Cardiac muscle cell (in vitro differentiated cells and primary cell): ENCODE measurements at regions not wholly inside any gene's neighbourhood (a gene's known extent, or its start where the extent isn't known, plus 50 kb on each side); places are given as distances from the start of the nearest gene placed in this dataset.
A peak's percentile ranks its signal among the peaks of the same experiment; 100 is the strongest.

Source experiments
- DNase-seq, 2 donors: peaks; one replicate each; pipeline versions ENCODE4 v3.0.0 to v3.0.0-alpha.2; 2010 to 2017; ENCODE audit warnings: low read depth in 1 of 2, low spot score in 1 of 2
- H3K27ac ChIP-seq: fragments of 200-600 bp; sonication (generic); 2 replicates; pipeline ENCODE4 v1.5.1; 2016
- H3K27me3 ChIP-seq: fragments of 200-600 bp; sonication (generic); 2 replicates; pipeline ENCODE4 v1.6.0; 2016; ENCODE audit warnings: control low read depth
- H3K36me3 ChIP-seq: fragments of 200-600 bp; sonication (generic); 2 replicates; pipeline ENCODE4 v1.5.1; 2016; ENCODE audit warnings: control low read depth
- H3K4me1 ChIP-seq: fragments of 200-600 bp; sonication (generic); 2 replicates; pipeline ENCODE4 v1.8.1; 2017; ENCODE audit warnings: low read depth, mild to moderate bottlenecking, mixed run types
- H3K4me3 ChIP-seq: fragments of 200-600 bp; sonication (generic); 2 replicates; pipeline ENCODE4 v1.5.1; 2016; ENCODE audit warnings: mild to moderate bottlenecking
- H3K9me3 ChIP-seq: fragments of 200-600 bp; sonication (generic); 2 replicates; pipeline ENCODE4 v1.5.1; 2017; ENCODE audit warnings: low read depth, mild to moderate bottlenecking, control low read depth
- TF ChIP-seq, protein P1 (sequence below): IDR thresholded peaks from 2 replicates; pipeline ENCODE4 v1.5.1; 2012; ENCODE audit warnings: low read depth, mild to moderate bottlenecking, low read length

DNA sequence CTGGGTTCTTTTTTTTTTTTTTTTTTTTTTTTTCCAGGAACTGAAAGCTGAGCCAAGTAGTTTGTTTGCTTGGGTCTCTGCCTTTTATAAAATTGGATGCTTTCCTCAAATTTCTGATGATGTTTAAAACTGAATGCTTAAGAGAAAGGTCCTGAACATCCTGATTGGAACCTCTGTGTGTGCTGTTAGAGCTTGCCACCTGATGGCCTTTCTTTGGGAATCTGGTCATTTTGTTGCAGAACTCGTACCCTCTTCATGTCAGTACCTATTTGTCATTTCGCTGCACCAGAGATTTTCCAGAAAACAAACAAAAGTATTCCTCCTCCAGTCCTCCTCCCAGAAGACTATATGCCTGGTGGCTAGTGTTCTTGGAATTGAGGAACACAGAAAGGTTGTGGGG lies 81.2 kb upstream of the KLF12 start:
- TF ChIP-seq, protein P1, sequence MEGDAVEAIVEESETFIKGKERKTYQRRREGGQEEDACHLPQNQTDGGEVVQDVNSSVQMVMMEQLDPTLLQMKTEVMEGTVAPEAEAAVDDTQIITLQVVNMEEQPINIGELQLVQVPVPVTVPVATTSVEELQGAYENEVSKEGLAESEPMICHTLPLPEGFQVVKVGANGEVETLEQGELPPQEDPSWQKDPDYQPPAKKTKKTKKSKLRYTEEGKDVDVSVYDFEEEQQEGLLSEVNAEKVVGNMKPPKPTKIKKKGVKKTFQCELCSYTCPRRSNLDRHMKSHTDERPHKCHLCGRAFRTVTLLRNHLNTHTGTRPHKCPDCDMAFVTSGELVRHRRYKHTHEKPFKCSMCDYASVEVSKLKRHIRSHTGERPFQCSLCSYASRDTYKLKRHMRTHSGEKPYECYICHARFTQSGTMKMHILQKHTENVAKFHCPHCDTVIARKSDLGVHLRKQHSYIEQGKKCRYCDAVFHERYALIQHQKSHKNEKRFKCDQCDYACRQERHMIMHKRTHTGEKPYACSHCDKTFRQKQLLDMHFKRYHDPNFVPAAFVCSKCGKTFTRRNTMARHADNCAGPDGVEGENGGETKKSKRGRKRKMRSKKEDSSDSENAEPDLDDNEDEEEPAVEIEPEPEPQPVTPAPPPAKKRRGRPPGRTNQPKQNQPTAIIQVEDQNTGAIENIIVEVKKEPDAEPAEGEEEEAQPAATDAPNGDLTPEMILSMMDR: no peak
- Histone ChIP-seq H3K4me3 (no peak overlapping the region), H3K4me1 (no peaks in the 10 kb centered on the region), H3K36me3 (no peaks in the 10 kb centered on the region), H3K27me3 (no peaks in the 10 kb centered on the region), H3K9me3 (no peaks in the 10 kb centered on the region), H3K27ac (no peak overlapping the region)
- DNase-seq: no peak

DNA sequence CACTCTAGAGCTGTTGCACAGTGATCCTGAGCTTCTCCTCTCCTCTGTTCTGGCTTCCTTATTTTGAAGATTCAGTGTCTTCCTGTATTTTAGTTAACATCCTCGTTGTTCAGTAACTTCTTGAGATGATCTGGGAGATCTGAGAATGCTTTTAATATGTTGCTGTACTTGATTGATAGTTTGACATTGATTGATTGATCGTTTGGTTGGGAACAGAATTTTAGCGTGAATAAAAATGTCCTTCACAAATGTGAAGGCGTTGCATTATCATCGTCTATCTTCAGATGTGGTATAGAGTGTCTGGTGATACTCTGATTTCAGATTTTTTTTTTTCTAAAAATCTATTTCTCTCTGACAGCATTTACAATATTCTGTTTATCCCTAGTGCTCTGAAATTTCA lies 80.1 kb upstream of the KLF12 start:
- Histone ChIP-seq H3K4me1 (no peaks in the 10 kb centered on the region), H3K27ac (no peak overlapping the region), H3K36me3 (no peaks in the 10 kb centered on the region), H3K4me3 (no peak overlapping the region), H3K9me3 (no peaks in the 10 kb centered on the region), H3K27me3 (no peaks in the 10 kb centered on the region)
- TF ChIP-seq, protein P1: no peak
- DNase-seq: no peak

DNA sequence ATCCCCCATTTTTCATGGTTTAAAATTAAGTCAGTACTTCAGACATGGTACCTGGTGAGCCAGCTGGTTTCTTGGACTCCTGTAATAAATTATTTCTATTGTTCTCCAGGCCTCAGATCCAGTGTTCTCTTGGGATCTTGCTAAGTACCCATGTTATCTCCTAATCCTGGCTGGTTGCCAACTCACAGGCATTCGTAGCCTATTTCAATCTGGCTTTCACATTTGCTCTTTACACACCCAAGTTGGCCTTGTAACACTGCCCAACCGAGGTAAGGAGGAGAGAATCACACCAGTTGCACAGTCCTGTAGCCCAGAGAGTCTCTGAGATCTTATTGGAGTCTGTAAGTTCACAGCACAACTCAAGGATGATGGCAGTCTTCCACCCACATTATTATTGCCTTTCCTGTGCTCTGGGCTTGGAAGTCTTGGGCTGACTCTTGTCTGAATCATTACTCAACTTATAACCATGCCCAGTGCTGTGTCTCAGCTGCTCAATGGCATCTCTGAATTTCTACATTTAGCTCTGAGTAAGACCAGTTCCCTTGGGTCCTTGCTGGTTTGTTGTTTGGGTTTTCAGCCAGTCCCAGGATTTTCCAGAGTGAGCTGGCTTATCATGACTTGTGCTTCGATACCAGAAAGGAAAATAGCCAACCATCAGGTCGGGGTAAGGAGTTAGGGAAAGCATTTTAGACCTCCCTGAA lies 76.6 kb upstream of the KLF12 start:
- DNase-seq: peak; percentile 35 to 95

DNA sequence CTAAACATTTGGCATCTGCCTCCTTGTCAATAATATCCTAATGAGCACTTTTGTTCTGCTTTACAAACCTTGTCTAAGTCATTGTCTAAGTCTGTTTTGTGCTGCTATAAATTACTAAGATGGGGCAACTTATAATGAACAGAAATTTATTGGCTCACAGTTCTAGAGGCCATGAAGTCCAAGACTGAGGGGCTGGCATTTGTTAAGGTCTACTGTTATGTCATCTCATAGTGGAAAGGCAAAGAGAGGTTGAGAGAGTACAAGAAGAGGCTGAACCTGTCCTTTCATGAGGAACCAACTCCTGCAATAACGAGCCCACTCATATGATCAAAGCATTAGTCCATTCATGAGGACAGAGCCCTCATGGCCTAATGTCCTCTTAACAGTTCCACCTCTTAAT lies 72.7 kb upstream of the KLF12 start:
- TF ChIP-seq, protein P1: no peak
- H3K36me3 ChIP-seq: no peaks in the 10 kb centered on the region
- H3K9me3 ChIP-seq: no peaks in the 10 kb centered on the region
- no peak overlapping the region for H3K27ac ChIP-seq
- no peaks in the 10 kb centered on the region for H3K27me3 ChIP-seq
- H3K4me3 ChIP-seq: no peak overlapping the region
- H3K4me1 ChIP-seq: no peaks in the 10 kb centered on the region
- no peak for DNase-seq

More for the DNA sequence above, 76.6 kb upstream of the KLF12 start:
- no peaks in the 10 kb centered on the region for H3K4me1 ChIP-seq
- no peaks in the 10 kb centered on the region for H3K9me3 ChIP-seq
- no peak overlapping the region for H3K4me3 ChIP-seq
- H3K27me3 ChIP-seq: no peaks in the 10 kb centered on the region
- H3K27ac ChIP-seq: no peak overlapping the region
- TF ChIP-seq, protein P1: no peak
- no peaks in the 10 kb centered on the region for H3K36me3 ChIP-seq

DNA sequence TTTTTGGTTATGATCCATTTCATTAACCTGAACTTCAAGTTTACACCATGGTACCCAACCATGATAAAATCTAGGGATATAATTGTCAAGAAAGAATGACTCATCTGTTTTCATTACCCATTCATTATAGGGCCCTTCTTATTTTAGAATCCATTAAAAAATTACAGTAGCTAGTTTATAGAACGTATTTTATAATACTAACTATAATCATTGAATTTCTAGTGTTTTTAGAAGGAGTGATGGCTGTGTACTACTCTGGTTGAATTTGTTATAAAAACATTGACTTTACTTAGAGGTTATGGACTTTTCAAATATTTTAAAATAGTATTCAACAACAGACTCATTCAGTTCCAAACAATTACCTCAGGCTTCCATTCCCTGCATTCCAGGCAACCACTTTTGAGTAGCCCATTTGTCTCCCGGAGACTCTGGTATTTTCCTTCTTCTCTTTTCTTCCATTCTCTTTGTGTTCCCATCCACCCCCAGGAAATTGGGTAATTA lies 71.9 kb upstream of the KLF12 start:
- H3K9me3 ChIP-seq: no peaks in the 10 kb centered on the region
- no peaks in the 10 kb centered on the region for H3K27me3 ChIP-seq
- H3K4me3 ChIP-seq: no peak overlapping the region
- TF ChIP-seq, protein P1: no peak
- peak in 1 of 2 donors; percentile 72 for DNase-seq
- H3K4me1 ChIP-seq: no peaks in the 10 kb centered on the region
- H3K36me3 ChIP-seq: no peaks in the 10 kb centered on the region
- H3K27ac ChIP-seq: no peak overlapping the region
